ENCODE measurements at regions not wholly inside any gene's neighbourhood (a gene's known extent, or its start where the extent isn't known, plus 50 kb on each side); places are given as distances from the start of the nearest gene placed in this dataset.

GRCh38 chr14:97159124-97159523, 361.9 kb downstream of the VRK1 start:
- TF ChIP-seq CTCF (conservative IDR thresholded peaks at IDR 0.05 in 1 of 2, IDR thresholded peaks at IDR 0.05 in 1 of 2; ENCODE audit: extremely low read depth in 1 of 2, insufficient read depth in 1 of 2, low read depth in 1 of 2, low read length in 2 of 2) (no peak), EZH2 (IDR thresholded peaks at IDR 0.05; ENCODE audit: borderline replicate concordance, low read length) (no peak)

All from mammary epithelial cell (primary cell).